Neural progenitor cell (in vitro differentiated cells): ENCODE measurements at regions not wholly inside any gene's neighbourhood (a gene's known extent, or its start where the extent isn't known, plus 50 kb on each side); places are given as distances from the start of the nearest gene placed in this dataset.

Source experiments
- EZH2 ChIP-seq: fragments of 200-600 bp; sonication (generic); IDR thresholded peaks from 2 replicates; pipeline ENCODE4 v1.6.1; 2017; ENCODE audit warnings: antibody characterized with exemption, mild to moderate bottlenecking, moderate library complexity
- EZH2phosphoT487 ChIP-seq: fragments of 200-600 bp; sonication (generic); IDR thresholded peaks from 2 replicates; pipeline ENCODE4 v1.6.1; 2017; ENCODE audit warnings: antibody characterized with exemption
- TF ChIP-seq, protein P1 (sequence below): fragments of 200-600 bp; sonication (generic); IDR thresholded peaks from 2 replicates; pipeline ENCODE4 v1.5.1; 2017; ENCODE audit warnings: antibody characterized with exemption, mild to moderate bottlenecking

- TF ChIP-seq, protein P1, sequence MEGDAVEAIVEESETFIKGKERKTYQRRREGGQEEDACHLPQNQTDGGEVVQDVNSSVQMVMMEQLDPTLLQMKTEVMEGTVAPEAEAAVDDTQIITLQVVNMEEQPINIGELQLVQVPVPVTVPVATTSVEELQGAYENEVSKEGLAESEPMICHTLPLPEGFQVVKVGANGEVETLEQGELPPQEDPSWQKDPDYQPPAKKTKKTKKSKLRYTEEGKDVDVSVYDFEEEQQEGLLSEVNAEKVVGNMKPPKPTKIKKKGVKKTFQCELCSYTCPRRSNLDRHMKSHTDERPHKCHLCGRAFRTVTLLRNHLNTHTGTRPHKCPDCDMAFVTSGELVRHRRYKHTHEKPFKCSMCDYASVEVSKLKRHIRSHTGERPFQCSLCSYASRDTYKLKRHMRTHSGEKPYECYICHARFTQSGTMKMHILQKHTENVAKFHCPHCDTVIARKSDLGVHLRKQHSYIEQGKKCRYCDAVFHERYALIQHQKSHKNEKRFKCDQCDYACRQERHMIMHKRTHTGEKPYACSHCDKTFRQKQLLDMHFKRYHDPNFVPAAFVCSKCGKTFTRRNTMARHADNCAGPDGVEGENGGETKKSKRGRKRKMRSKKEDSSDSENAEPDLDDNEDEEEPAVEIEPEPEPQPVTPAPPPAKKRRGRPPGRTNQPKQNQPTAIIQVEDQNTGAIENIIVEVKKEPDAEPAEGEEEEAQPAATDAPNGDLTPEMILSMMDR: no peak
- TF ChIP-seq EZH2 (no peak), EZH2phosphoT487 (no peak)
Measured at GRCh38 chr12:68431786-68432185, 99.6 kb upstream of the MDM1 start.
